Astrocyte of the spinal cord (primary cell): ENCODE measurements at regions not wholly inside any gene's neighbourhood (a gene's known extent, or its start where the extent isn't known, plus 50 kb on each side); places are given as distances from the start of the nearest gene placed in this dataset.

Experiments
- DNase-seq: peaks from one replicate; pipeline ENCODE4 v3.0.0; 2011; ENCODE audit warnings: low read depth, low spot score
- H3K4me3 ChIP-seq: 2 replicates; pipeline ENCODE4 v1.5.1; 2011; ENCODE audit warnings: low read depth, mild to moderate bottlenecking, low read length, moderate library complexity
- CTCF ChIP-seq: IDR thresholded peaks from 2 replicates; pipeline ENCODE4 v1.5.1; 2012; ENCODE audit warnings: low read depth, mild to moderate bottlenecking, low read length, inconsistent platforms
- in situ Hi-C: cut with HindIII; loops from 2 replicates; pipeline ENCODE4 v1.10.0; 2017; ENCODE audit warnings: low sequenced_read_pairs

GRCh38 chr13:42728507-42729180 lies 52.7 kb upstream of the FAM216B start:
- DNase-seq = no peak
- in situ Hi-C loops = no loop called here
- no peak overlapping the region for H3K4me3 ChIP-seq
- no peak for TF ChIP-seq CTCF

- in situ Hi-C loops = no loop called here
- no peak for TF ChIP-seq CTCF
- no peak overlapping the region for H3K4me3 ChIP-seq
- DNase-seq = no peak
These were observed 51.5 kb upstream of the FAM216B start for GRCh38 chr13:42729857-42730402.
